GM12878 (cell line): ENCODE measurements at regions not wholly inside any gene's neighbourhood (a gene's known extent, or its start where the extent isn't known, plus 50 kb on each side); places are given as distances from the start of the nearest gene placed in this dataset.

Experiments
- BCLAF1 ChIP-seq: fragments of 450-650 bp; IDR thresholded peaks from 2 replicates; pipeline ENCODE4 v1.6.1; 2017; ENCODE audit warnings: antibody characterized with exemption, mild to moderate bottlenecking, moderate library complexity
- EZH2 ChIP-seq: IDR thresholded peaks from 2 replicates; pipeline ENCODE4 v1.6.1; 2012; ENCODE audit warnings: low read depth, mild to moderate bottlenecking, control low read depth, inconsistent platforms, low read length, borderline replicate concordance; ENCODE audit not compliant: control insufficient read depth
- TAF1 ChIP-seq: IDR thresholded peaks from 2 replicates; pipeline ENCODE4 v1.6.1; 2011; ENCODE audit warnings: mild to moderate bottlenecking, low read depth, low read length, borderline replicate concordance

- TF ChIP-seq EZH2 (no peak), TAF1 (no peak), BCLAF1 (no peak)
Observed at GRCh38 chr13:55563267-55563666, 1577.5 kb upstream of the PRR20A start.
